ENCODE measurements at regions not wholly inside any gene's neighbourhood (a gene's known extent, or its start where the extent isn't known, plus 50 kb on each side); places are given as distances from the start of the nearest gene placed in this dataset.

GRCh38 chr6:145023116-145023726 lies 712.1 kb downstream of the EPM2A start:
- Histone ChIP-seq H3K9me3 (no peaks in the 10 kb centered on the region), H3K27me3 (no peaks in the 10 kb centered on the region), H3K27ac (no peak overlapping the region), H3K36me3 (no peaks in the 10 kb centered on the region), H3K4me1 (no peaks in the 10 kb centered on the region), H3K4me3 (no peak overlapping the region)
- TF ChIP-seq POLR2A (IDR thresholded peaks at IDR 0.05) (no peak), POLR2AphosphoS5 (IDR thresholded peaks at IDR 0.05) (no peak), CTCF (IDR thresholded peaks at IDR 0.05) (no peak), EP300 (IDR thresholded peaks at IDR 0.05) (no peak)
- DNase-seq (no peak), ATAC-seq (ENCODE audit: low FRiP score in 2 of 2) (no peak)
- WGBS, 2 donors = 86 to 94% methylated on average over 3 of the region's 3 CpGs

DNA sequence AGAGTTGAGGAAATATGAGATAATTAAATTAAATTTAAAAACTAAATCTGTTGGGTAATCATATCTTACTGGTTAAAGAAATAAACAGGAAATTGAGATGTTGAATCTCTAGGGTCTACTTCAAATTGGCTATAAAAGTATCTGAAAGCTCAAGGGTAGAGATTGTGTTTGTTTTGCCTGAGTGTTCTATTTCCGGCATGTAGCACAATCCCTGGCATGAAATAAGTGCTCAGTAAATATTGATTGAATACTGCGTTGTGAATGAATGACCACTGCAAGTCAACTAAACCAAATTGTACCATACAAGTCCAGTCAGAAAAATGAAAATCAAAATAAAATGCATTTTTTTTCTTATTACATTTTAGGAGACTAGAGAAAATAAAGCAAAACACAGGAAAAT lies 709.8 kb downstream of the EPM2A start:
- H3K27me3 ChIP-seq = no peaks in the 10 kb centered on the region
- 56 to 58% methylated on average over 2 of the region's 2 CpGs for WGBS, 2 donors
- H3K4me3 ChIP-seq = no peak overlapping the region
- H3K36me3 ChIP-seq = no peaks in the 10 kb centered on the region
- no peak overlapping the region for H3K27ac ChIP-seq
- no peaks in the 10 kb centered on the region for H3K4me1 ChIP-seq
- no peaks in the 10 kb centered on the region for H3K9me3 ChIP-seq
- TF ChIP-seq EP300 (IDR thresholded peaks at IDR 0.05) (peak in 1 of 4 donors; percentile 25), CTCF (IDR thresholded peaks at IDR 0.05) (no peak)
- DNase-seq (no peak), ATAC-seq (ENCODE audit: low FRiP score in 2 of 2) (no peak)

DNA sequence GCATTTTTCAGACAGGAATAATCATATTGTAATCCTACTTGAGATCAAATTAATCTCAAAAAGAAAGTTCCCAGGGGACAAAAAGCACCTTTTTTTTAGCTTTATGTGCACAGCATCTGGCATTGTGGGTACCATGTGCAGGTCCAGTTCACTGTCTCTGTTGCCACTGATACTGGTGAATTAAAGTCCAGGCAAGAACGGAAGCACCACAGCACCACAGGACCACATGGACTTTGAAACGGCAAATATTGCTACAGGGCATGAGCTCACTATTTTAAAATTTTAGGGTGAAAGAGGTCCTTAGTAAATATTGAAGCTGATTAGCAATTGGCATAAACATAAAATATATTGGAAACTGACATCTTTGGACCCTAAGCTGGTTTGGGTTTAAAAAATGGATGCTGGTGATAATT lies 709.0 kb downstream of the EPM2A start:
- Histone ChIP-seq H3K4me3 (no peak overlapping the region), H3K27me3 (no peaks in the 10 kb centered on the region), H3K4me1 (no peaks in the 10 kb centered on the region), H3K36me3 (no peaks in the 10 kb centered on the region), H3K27ac (no peak overlapping the region), H3K9me3 (no peaks in the 10 kb centered on the region)
- ATAC-seq (ENCODE audit: low FRiP score in 2 of 2) = no peak
- TF ChIP-seq CTCF (IDR thresholded peaks at IDR 0.05) = no peak
- no peak for TF ChIP-seq EP300 (IDR thresholded peaks at IDR 0.05)
- no peak for TF ChIP-seq POLR2AphosphoS5 (IDR thresholded peaks at IDR 0.05)
- no peak for TF ChIP-seq POLR2A (IDR thresholded peaks at IDR 0.05)
- no peak for DNase-seq
- 90 to 95% methylated on average over 2 of the region's 2 CpGs for WGBS, 2 donors

DNA sequence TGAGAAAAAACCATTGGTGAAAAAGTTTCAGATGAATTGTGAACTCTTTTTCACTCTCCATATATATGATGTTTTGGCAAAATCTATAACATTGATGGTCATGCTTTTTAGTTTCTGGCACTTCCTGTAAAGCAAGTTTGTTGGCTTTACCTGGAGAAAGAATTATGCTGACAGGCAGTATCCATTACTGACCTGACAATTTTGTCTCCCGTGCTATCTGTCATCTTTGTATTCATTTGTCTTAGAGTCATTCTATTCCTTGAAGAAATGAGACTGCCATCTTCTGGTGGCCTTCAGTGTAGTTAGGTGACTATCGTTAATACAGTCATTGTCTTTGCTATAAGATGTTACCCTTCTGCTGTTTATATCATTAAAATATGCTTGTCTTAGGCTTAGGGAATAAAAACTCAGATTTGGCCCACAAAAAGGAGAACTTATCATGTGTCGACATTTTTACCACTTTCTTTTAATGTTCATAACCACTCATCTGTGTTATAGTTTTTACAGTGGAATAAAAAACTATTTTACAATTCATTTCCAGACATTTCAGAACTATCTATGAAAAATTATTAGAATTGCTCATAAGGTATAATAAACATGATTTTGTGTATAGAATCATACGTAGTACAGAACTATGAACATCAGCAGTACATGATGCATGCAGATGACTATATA lies 707.0 kb downstream of the EPM2A start:
- H3K27me3 ChIP-seq = no peaks in the 10 kb centered on the region
- no peak overlapping the region for H3K27ac ChIP-seq
- peak in 2 of 6 experiments; percentile 38 to 45 for TF ChIP-seq CTCF (IDR thresholded peaks at IDR 0.05)
- no peak for TF ChIP-seq POLR2A (IDR thresholded peaks at IDR 0.05)
- H3K36me3 ChIP-seq = no peaks in the 10 kb centered on the region
- H3K4me3 ChIP-seq = no peak overlapping the region
- no peaks in the 10 kb centered on the region for H3K4me1 ChIP-seq
- no peak for DNase-seq
- WGBS, 2 donors = 38 to 42% methylated on average over 4 of the region's 4 CpGs
- no peak for ATAC-seq (ENCODE audit: low FRiP score in 2 of 2)
- H3K9me3 ChIP-seq = no peaks in the 10 kb centered on the region

DNA sequence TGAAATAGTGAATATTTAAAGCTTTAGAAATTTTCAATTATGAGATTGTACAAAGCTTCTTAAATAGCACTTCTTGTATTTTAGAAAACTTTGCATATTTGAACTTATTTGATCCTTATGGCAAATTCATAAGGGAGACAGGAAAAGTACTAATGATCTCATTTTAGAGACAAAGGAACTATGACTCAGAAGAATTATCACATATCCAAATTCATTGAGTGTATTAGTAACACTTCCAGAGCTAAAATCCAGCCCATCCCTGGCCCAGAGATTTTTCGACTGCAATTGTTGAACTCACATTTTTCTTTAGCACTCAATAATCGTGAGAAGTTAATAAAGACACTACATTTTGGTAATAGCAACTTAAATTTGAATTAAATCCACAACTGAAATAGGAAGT lies 704.3 kb downstream of the EPM2A start:
- no peak for DNase-seq
- H3K4me3 ChIP-seq = no peak overlapping the region
- 85 to 86% methylated on average over 2 of the region's 2 CpGs for WGBS, 2 donors
- no peaks in the 10 kb centered on the region for H3K4me1 ChIP-seq
- no peak overlapping the region for H3K27ac ChIP-seq
- no peaks in the 10 kb centered on the region for H3K27me3 ChIP-seq
- H3K36me3 ChIP-seq = no peaks in the 10 kb centered on the region
- no peak for ATAC-seq (ENCODE audit: low FRiP score in 2 of 2)
- no peak for TF ChIP-seq POLR2A (IDR thresholded peaks at IDR 0.05)
- TF ChIP-seq CTCF (IDR thresholded peaks at IDR 0.05) = no peak
- TF ChIP-seq EP300 (IDR thresholded peaks at IDR 0.05) = no peak
- no peak for TF ChIP-seq POLR2AphosphoS5 (IDR thresholded peaks at IDR 0.05)
- H3K9me3 ChIP-seq = no peaks in the 10 kb centered on the region

All from upper lobe of left lung (tissue), 6 donors.